ENCODE measurements at regions not wholly inside any gene's neighbourhood (a gene's known extent, or its start where the extent isn't known, plus 50 kb on each side); places are given as distances from the start of the nearest gene placed in this dataset.

- Mint-ChIP-seq H3K36me3 (ENCODE audit: low read depth) (no peaks in the 10 kb centered on the region), H3K27ac (ENCODE audit: unreplicated experiment) (no peak overlapping the region), H3K27me3 (ENCODE audit: low read depth) (peaks cover 16% of the 10 kb centered on the region), H3K9me3 (no peaks in the 10 kb centered on the region), H3K4me3 (no peak overlapping the region), H3K4me1 (no peaks in the 10 kb centered on the region)
- TF ChIP-seq CTCF (conservative IDR thresholded peaks at IDR 0.05) = peak; percentile 24
- no peak for DNase-seq (ENCODE audit: low read depth, low spot score)
Observed at GRCh38 chr16:6177616-6178180, 1080.1 kb upstream of the EEF2KMT start.

- TF ChIP-seq CTCF (conservative IDR thresholded peaks at IDR 0.05) = no peak
- peaks cover 5% of the 10 kb centered on the region for H3K9me3 Mint-ChIP-seq
- no peaks in the 10 kb centered on the region for H3K36me3 Mint-ChIP-seq (ENCODE audit: low read depth)
- H3K27me3 Mint-ChIP-seq (ENCODE audit: low read depth) = peaks cover 4% of the 10 kb centered on the region
- no peak overlapping the region for H3K4me3 Mint-ChIP-seq
- no peak overlapping the region for H3K27ac Mint-ChIP-seq (ENCODE audit: unreplicated experiment)
- no peak for DNase-seq (ENCODE audit: low read depth, low spot score)
- no peaks in the 10 kb centered on the region for H3K4me1 Mint-ChIP-seq
Observed at GRCh38 chr16:6170022-6170421, 1072.4 kb upstream of the EEF2KMT start.

GRCh38 chr16:6165330-6165979 is 1067.9 kb upstream of the EEF2KMT start:
- Mint-ChIP-seq H3K36me3 (ENCODE audit: low read depth) (no peaks in the 10 kb centered on the region), H3K9me3 (no peaks in the 10 kb centered on the region), H3K27ac (ENCODE audit: unreplicated experiment) (no peak overlapping the region), H3K4me3 (no peak overlapping the region), H3K4me1 (no peaks in the 10 kb centered on the region), H3K27me3 (ENCODE audit: low read depth) (peaks cover 7% of the 10 kb centered on the region)
- no peak for DNase-seq (ENCODE audit: low read depth, low spot score)
- TF ChIP-seq CTCF (conservative IDR thresholded peaks at IDR 0.05) = peak; percentile 61

GRCh38 chr16:6160871-6161270 is 1063.3 kb upstream of the EEF2KMT start:
- Mint-ChIP-seq H3K36me3 (ENCODE audit: low read depth) (no peaks in the 10 kb centered on the region), H3K4me3 (no peak overlapping the region), H3K27me3 (ENCODE audit: low read depth) (peaks cover 5% of the 10 kb centered on the region), H3K9me3 (no peaks in the 10 kb centered on the region), H3K4me1 (no peaks in the 10 kb centered on the region), H3K27ac (ENCODE audit: unreplicated experiment) (no peak overlapping the region)
- TF ChIP-seq CTCF (conservative IDR thresholded peaks at IDR 0.05) = no peak
- no peak for DNase-seq (ENCODE audit: low read depth, low spot score)

- H3K27ac Mint-ChIP-seq (ENCODE audit: unreplicated experiment) = no peak overlapping the region
- DNase-seq (ENCODE audit: low read depth, low spot score) = no peak
- no peaks in the 10 kb centered on the region for H3K9me3 Mint-ChIP-seq
- H3K27me3 Mint-ChIP-seq (ENCODE audit: low read depth) = peaks cover 5% of the 10 kb centered on the region
- H3K4me1 Mint-ChIP-seq = no peaks in the 10 kb centered on the region
- no peaks in the 10 kb centered on the region for H3K36me3 Mint-ChIP-seq (ENCODE audit: low read depth)
- no peak for TF ChIP-seq CTCF (conservative IDR thresholded peaks at IDR 0.05)
- no peak overlapping the region for H3K4me3 Mint-ChIP-seq
Observed at GRCh38 chr16:6160303-6160702, 1062.7 kb upstream of the EEF2KMT start.
